Upper lobe of left lung (tissue), 4 donors: ENCODE measurements at regions not wholly inside any gene's neighbourhood (a gene's known extent, or its start where the extent isn't known, plus 50 kb on each side); places are given as distances from the start of the nearest gene placed in this dataset.

Experiments used
- EP300 ChIP-seq, 4 donors: sonication (generic); formaldehyde crosslinking; IDR thresholded peaks; one replicate each; pipeline ENCODE4 v1.5.1; 2017; ENCODE audit warnings: antibody characterized with exemption in 4 of 4, control low read depth in 2 of 4
- POLR2A ChIP-seq, 4 donors: fragments of 450-650 bp; IDR thresholded peaks; one replicate each; pipeline ENCODE4 v1.5.1; 2016 to 2017; ENCODE audit warnings: antibody characterized with exemption in 4 of 4, mild to moderate bottlenecking in 2 of 4
- TF ChIP-seq, protein P1 (sequence below), 6 experiments: fragments of 450-650 bp in 4 of 6; fragments of 200-600 bp in 2 of 6; sonication (generic) in 2 of 6; IDR thresholded peaks; one replicate each; pipeline ENCODE4 v1.5.1; 2016 to 2019; ENCODE audit warnings: antibody characterized with exemption in 6 of 6

- TF ChIP-seq, protein P1, sequence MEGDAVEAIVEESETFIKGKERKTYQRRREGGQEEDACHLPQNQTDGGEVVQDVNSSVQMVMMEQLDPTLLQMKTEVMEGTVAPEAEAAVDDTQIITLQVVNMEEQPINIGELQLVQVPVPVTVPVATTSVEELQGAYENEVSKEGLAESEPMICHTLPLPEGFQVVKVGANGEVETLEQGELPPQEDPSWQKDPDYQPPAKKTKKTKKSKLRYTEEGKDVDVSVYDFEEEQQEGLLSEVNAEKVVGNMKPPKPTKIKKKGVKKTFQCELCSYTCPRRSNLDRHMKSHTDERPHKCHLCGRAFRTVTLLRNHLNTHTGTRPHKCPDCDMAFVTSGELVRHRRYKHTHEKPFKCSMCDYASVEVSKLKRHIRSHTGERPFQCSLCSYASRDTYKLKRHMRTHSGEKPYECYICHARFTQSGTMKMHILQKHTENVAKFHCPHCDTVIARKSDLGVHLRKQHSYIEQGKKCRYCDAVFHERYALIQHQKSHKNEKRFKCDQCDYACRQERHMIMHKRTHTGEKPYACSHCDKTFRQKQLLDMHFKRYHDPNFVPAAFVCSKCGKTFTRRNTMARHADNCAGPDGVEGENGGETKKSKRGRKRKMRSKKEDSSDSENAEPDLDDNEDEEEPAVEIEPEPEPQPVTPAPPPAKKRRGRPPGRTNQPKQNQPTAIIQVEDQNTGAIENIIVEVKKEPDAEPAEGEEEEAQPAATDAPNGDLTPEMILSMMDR (IDR thresholded peaks at IDR 0.05): no peak
- TF ChIP-seq POLR2A (IDR thresholded peaks at IDR 0.05) (no peak), EP300 (IDR thresholded peaks at IDR 0.05) (no peak)
Measured at GRCh38 chr5:54370982-54371381, 60.6 kb upstream of the ARL15 start.
